ENCODE measurements at regions not wholly inside any gene's neighbourhood (a gene's known extent, or its start where the extent isn't known, plus 50 kb on each side); places are given as distances from the start of the nearest gene placed in this dataset.

DNA sequence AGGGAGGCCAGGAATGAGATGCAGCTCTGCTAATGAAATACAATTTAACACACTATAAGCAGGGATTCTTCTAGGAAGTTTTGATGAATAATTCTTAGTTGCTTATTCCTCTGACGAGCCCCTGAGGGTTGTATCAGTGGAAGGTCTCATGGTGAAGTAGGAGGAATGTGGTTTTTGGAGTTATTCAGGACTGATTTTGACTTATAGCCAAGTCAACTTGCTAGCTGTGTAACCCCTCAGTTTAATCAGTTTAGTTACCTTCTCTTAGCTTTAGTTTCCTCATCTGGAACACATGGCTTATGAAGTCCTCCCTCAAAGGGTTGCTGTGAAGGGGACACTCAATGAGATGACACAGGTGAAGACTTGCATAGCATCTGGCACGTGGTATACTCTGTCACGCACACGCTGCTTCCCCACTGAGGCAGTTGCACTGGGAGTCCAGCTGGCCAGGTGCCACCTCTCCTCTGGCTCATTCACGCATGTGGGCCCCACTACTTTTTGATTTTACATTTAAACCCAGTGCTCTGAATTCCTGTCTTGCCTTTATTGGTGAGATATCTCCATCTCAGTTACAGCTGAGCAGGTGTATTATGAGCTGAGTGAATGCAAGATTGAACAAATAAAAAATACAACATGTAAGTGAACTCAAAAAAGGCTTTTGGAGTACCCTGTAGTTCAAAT is 415.0 kb downstream of the ARHGEF28 start:
- no peak for DNase-seq

DNA sequence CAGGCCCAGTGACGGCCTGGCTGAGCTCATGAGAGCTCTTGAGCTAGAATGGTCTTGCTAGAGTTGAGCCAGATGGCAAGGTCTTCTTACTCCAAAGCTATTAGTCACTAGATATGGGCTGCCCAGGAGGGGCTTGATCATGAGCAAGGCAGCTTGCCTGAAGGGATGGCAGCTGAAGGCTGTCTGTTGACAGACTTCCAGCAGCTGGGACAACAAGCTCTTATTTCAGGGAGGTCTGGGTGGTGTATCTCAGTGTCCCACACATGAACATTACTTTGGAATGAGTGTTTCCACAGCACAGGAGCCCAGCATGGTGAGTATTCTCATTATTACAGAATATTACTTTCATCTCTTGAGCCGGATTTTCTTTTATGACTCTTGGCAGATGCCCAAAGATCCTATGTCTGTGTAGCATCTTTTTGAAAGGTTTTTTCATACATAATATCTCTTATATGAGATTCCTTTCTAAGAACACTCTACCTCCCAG is 414.1 kb downstream of the ARHGEF28 start:
- no peak for DNase-seq

DNA sequence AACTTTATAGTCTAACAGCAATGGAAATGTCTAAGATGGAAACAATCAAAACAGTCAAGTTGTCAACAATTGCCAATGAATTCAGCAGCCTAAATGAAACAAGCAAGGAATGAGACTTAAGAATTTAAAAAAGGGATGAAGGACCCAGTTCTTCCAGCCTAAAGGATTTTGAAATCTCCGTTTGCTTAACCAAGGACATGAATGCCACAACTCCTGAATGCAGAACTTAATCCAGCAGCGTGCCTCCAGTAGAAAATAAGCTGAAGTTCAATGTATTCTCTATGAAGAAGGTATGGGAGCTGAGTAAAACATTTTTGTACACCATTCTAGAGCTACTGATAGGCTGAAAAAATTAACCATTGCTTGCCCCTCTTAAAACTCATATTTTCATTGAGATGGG is 411.3 kb downstream of the ARHGEF28 start:
- DNase-seq, result no peak

DNA sequence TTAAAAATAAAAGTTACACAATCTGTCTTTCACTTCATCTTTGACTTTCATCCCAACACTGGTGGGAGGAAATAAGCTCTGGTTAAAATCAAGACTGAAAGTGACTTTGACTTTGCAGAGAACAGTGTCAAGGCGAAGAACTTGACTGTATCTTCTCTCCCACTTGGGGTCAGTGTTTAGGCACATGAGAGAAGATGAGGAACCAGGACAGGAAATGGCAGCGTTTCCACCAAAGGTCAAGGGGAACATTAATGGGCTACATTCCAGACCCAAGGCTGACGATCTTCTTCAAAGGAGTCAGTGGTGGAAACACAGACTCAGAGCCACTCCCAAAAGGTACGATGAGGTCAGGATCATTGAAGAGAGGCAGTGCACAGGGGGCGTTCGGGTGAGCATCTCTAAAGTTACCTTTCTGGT is 409.5 kb downstream of the ARHGEF28 start:
- DNase-seq, result no peak

DNA sequence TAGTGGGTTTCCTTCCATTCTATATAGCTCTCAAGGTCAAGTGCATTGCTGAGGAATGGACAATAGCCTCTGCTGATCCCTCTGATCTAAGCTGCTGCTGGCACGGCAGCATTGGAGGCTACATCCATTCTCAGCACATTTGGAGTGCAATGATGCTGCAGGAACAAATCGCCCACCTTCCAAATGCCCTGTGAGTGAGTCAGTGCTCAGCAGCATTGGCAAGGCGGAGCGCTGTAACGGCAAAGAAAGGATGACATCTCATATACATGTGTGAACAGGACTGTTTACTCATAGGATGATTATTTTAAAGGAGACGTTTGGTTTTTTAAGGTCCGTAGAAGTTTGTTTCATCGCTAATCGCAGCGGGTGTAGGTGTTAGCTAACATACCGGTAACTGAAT is 408.7 kb downstream of the ARHGEF28 start:
- DNase-seq, result no peak

DNA sequence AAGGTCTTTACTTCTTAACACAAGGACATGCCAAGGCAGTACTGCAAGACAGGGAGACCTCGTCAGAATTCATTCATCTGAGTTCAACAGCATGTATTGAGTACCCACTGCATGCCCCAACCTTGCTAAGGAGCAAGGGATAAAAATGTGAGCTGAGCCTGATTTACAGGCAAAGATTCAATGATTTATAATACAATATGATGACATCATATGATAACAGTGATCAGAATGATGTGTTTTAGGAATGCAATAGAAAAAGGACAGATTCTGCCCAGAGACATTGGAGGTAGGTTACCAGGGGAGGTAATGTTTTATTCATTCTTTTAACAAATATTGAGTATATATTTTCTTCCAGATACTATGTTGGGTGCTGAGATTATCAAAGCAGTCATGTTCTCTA is 406.6 kb downstream of the ARHGEF28 start:
- no peak for DNase-seq

DNA sequence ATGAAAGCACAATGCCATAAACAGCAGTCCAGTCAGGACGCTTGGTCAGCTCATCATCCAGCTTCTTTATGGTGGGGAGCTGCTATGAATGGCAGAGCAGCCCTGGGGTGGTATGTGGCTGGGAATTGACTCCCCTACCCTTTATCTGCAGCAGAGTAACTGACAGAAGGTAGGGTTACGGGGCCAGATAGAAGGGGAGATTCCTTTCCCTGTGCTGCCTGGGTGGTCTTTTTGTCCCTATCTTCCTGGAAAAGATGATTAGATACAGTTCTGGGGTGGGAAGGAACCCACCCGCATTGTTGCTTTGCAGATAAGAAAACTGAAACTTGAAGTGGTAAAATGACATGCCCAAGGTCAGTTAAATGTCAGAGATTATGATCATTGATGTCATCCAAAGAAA is 405.5 kb downstream of the ARHGEF28 start:
- no peak for DNase-seq

DNA sequence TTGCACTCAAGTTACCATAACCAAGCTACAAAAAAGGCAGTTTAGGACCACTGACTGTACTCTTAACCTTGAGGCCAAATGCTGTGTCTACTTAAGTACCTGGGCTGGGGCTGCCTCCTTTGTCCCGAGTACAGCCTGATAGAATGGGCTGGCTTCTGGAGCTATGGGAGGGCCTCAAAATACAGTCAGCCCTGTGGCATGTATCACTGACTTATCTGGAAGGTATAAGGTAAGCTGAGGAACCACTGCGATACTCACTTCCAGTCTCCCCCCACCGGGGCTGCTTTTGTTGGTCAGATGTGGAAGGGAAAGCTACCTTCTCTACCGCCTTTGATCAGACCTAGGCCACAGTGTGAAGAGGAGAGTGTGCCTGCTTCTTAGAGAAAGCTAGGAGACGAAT is 404.8 kb downstream of the ARHGEF28 start:
- DNase-seq, result no peak

DNA sequence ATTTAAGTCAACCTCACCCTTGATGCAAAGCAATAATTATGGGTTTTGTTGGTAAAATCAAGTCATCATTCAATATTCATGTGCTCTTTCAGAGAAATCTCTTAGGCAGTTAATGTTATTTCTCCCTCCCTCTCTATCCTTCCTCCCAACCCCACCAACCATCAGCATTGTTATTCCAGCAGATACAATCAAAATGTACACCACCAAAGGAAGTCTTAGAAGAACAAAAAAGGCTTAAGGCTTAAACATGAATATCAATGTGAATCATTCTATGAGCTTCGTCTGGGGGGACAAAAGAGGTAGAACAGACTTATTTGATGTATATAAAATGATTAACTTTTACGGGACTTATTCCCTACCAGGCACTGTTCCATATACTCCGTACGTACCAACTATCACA is 404.4 kb downstream of the ARHGEF28 start:
- no peak for DNase-seq

DNA sequence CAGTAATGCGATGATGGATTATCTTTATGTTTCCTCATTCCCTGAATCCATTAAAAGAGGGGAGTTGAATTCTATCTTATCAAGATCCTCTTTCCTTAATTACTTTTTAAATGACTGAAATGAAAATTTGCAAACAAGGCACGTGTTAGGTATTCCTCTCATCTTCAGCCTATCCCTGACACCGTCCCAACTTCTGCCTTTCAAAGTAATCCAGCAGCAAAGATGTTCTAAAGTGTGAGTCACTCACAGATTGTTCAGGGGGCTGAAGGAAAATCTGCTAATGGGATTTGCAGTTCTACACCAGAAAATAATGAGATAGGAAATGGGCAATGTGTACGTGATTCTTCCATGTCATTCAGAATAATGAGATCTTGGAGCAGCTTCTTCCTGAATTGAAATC is 403.0 kb downstream of the ARHGEF28 start:
- DNase-seq, result no peak

DNA sequence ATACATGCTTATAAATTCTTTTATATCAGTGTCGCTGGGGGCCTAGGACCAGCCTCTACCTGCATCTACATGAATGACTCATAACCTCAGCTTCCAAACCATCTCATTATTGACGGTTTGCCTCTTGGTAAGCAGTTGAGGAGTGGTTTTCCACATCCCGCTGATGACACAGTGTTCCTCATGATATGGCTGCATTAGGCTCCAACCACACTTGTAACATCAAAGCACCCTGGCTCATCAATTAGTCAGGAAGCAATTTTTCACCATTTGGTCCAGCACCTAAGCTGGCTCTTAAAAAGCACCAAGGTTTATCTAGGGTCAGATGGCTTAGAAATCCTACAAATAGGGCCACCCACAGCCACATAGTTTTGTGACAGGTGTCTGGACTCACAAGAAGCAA is 402.4 kb downstream of the ARHGEF28 start:
- no peak for DNase-seq

DNA sequence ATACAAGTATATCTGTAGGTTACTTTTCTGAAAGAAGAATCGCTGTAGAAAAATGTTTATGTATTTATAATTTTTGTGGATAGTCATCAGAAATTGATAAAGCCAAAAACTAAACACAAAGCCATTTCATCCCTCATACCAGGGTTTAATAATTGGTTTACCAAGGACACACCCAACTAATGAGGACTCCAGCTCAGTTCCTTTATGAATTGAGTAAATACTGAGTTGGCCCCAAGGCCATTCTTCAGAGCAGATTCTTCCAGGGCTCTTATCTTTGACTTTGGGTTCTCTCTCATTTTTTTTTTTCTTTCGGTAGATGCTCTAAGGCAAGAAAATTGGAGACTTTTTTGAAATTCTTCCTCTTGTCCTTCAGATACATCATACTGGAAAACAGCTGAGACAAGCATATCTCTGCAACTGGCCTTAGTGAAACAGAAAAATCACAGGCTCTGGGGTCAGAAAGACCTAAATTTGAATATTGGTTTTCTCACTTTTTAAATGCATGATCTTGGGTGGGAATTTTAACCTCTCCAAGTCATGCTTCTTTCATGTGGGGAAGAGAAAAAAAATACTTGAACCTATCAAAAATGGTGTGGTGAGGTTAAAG is 401.8 kb downstream of the ARHGEF28 start:
- no peak for DNase-seq

DNA sequence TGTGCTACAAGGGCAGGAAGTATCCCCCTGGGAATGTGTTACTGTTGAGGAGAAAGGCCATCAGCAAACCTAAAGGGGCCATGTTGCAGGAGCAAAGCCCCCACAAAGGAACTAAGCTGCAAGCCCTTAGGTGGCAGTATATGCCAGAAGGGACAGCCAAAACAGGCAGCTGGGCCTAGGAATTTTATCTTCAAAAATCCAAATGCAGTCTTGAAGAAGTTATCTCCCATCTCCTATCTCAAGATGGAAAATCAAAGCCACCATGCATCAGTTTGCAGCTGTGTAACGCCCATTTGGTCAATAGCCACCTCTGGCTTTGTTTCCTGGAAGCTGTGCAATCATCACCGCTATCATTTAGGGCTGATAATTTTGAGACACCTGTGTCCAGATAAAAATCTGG is 400.3 kb downstream of the ARHGEF28 start:
- DNase-seq, result no peak

DNA sequence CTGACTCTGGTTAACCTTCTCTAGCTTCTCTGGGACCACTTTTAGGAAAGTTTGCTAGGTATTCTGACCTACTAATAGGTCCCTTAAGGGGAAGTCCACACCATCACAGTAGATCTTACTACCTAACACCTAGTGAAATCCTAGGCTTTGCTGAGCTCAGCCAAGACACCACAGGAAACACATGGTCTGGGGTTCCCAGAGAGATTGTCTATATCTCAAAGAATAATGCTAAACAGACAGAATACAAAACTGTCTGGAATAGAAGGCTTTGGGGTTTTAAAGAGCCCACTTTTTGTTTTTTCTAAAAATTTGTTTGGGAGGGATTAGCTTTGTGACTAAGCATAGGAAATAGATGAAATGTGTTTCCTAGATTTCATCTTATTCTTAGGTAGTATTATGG is 395.1 kb downstream of the ARHGEF28 start:
- DNase-seq, result no peak

DNA sequence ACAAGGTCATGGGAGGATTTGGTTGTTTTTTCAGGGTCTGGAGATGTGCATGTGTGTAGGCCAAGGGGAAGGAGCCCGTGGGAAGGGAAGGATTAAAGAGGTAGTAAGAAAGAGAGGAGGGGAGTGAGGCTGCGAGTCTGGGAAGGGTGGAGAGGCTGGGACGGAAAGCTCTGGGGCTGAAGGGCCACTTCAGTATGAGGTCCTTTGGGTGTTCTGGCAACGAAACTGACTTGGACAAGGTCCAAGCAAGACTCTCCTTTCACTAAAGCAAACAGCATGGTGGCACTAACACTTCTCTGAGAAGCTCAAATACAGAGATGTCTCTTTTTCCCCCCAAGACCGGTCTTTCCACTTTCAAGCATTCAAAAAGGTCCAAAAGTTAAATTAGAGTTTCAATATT is 394.5 kb downstream of the ARHGEF28 start:
- DNase-seq, result no peak

DNA sequence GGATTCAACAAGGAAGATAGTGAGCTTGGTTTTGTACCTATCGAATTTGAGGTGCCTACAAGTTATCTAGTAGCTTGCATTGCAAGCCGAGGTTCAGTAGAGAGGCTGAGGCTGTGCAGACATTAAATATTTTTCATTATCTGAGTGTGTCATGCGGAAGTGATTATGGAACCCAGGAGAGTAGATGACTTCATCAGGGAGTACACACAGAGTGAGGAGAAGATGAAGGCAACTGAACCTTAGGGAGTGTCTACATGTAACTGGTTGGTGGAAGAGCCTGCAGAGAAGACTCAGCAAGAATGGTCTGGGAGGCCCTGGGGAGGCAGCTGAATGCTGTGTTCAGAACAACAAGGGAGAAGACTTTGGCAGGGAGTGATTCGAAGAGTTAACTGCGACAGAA is 393.9 kb downstream of the ARHGEF28 start:
- DNase-seq, result no peak

DNA sequence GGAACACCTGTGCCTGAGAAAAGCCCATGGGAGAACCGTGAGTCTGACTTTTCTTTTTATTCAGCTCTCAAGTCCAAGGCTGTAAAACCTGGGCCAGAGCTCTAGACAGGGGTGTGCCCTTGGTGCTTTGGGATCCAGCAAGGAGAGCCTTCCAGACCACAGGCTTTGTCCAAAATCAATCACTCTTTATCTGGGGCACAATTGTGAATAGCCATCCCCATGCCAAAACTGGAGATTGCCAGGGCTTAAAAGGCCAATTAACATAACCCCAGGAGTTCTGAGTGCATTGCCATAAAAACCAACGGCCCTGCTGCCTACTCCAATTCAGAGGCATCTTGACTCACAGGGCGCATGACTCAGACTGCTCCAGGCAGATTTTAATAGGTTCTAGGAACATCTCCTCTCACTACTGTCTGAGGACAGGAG is 391.8 kb downstream of the ARHGEF28 start:
- no peak for DNase-seq

DNA sequence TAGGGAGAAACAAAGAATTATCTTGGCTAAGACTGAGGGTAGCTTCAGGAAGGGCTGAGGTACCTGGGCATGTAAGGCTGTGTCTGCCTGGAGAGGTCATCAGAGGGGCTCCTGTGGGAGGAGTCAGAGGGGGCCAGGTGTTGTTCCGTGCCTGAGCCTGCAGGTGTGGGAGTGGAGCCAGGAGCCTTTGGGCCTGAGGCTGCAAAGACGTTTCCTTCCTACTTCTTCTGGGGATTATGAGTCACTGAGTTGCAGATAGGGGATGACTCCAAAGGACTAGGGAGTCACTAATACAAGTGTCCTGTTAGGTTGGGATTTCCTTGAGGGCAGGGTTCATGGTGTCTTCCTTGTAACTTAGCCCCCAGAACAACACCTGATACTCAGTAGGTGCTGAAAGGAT is 391.1 kb downstream of the ARHGEF28 start:
- DNase-seq, result no peak

DNA sequence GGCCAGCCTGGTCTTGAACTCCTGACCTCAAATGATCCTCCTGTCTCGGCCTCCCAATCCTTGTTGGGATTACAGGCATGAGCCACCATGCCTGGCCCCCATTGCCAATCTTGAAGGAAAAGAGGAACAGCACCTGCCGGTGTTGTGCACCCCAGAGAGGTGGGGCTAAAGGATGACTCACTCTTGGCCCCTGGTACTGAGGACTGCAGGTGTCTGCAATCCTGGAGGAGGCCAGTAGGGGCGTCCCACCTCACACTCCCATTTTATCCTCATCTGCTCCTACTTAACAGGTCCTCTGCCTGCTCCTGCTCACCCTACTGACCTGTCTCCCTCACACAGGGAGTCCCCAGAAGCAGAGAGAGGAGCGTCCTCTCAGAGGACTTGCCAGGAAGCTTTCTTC is 390.4 kb downstream of the ARHGEF28 start:
- no peak for DNase-seq

DNA sequence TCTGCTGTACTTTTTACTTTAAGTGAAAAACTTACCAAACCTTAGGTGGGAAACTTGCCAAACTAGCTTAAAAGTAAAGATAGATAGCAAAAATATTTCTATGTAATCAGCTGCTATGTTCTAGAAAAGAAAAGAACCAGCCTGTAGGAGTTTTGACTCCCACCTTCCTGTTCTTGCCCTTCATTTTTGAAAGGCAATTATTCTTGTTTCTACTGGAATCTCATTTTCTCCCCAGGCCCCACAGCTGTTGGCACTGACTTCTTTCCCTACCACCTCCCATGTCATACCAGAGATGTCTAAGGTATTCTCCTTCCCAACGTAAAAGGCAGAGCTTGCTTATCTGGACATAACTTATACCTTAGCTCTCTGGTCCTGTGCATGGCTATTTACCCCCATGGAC is 389.7 kb downstream of the ARHGEF28 start:
- DNase-seq, result no peak

DNA sequence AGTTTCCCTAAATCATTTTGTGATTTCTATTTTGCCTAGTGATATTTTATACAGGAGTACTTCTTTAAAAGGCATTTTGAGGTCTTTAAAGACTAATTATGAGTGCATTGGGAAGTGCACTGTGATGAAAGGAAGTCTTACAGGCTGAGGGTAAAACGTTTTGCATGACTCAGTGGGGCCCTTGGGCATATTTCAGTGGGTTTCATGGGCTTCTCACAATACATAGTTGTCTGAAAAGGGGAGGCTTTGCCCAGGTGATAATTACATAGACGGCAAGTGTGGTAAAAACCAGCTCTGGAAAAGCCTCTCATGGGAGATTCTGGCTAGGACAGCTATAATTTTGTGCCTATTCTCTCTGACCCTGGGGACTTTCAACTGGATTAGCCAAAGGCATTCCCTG is 387.2 kb downstream of the ARHGEF28 start:
- no peak for DNase-seq

DNA sequence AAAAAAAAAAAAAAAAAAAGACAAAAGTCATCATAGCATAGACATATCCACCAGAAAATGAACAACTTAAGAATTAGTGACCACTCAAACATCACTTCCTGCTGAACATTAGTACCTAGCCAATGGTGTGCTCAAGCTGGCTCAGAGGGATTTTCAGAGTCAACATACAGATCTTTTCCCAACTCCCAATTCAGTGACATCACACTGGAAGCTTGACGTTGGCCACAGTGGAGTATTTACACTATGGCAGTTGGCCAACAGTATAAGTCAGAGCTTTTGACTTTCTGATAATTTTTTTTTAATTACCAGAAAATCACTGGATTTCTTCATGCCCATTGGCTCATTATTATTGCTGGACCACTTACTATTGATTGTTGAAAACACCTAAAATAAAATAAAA is 383.5 kb downstream of the ARHGEF28 start:
- no peak for DNase-seq

DNA sequence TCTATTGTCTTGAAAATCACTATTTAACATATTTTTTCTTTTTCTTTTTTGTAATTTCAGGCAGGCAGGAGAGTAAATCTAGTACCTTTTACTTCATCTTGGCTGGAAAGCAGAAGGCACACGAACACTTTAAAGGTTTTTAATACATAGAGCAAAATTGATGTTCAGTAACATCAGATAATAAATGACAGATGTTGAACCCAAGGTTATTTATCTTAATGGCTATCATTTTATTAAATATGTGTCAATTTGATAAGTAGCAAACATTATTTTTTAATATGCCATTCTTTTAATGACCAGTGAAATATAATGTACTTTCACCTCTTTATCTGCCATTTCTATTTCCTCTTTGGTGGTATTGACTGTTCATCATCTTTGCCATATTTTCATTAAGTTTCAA is 381.2 kb downstream of the ARHGEF28 start:
- DNase-seq, result no peak

DNA sequence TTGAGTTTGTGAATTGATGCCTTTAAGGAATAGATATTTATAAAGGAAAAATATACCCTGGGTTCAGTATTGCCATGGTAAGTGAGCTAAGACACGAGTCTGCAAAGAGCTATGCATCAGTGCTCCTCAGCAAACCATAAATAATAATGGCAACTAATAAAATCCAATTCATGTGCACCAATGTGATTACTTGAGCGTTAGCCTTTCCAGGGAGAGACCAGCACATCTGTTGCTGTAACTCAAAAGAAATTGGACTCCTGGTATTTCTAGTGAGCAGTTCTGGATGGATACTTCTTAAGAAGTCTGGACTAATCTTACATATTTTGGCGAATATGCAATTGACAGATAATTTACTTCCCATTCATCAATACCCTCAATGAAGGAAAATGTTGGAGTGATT is 373.3 kb downstream of the ARHGEF28 start:
- DNase-seq, result no peak

DNA sequence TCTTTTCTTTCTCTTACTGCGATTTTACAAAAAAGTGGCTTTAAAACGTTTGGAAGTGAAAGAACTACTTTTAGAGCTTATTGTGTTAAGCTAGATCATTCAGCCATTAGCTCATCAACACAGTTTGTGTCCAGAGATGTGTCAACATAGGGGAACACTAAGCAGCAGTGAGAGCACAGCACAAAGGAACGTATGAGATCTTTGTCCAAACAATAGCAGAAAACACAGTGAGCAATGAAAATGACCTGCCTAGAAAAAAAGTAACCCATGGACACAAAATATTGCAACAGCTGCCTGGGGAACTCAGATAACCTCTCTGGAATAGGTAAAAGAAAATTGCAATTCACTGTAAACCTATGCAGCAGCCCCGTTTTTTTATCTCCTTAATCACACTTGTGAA is 372.5 kb downstream of the ARHGEF28 start:
- DNase-seq, result no peak

Data from CD4-positive, alpha-beta T cell treated with Interferon alpha-2 for 1 hour (primary cell).